OCI-M2 (cell line): ENCODE measurements at regions not wholly inside any gene's neighbourhood (a gene's known extent, or its start where the extent isn't known, plus 50 kb on each side); places are given as distances from the start of the nearest gene placed in this dataset.
A peak's percentile ranks its signal among the peaks of the same experiment; 100 is the strongest.

Experiments used
- DNase-seq: peaks from one replicate; lab custom pipeline; 2025; ENCODE audit not compliant: unreplicated experiment; lab: John Stamatoyannopoulos, UW

DNA sequence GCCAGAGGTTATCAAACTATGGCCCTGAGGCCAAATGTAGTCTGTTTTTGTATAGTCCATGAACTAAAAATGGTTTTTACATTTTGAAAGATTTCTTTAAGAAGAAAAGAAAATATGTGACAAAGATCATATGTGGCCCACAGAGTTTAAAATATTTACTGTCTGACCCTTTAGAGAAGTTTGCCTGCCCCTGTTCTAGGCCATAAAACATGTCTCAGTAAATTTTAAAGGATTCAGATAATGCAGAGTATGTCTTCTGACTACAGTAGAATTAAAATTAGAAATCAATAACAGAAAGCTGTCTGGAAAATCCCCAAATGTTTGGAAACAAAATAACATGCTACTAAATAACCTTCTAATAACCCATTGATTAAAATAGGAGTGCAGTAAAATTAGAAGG is 86.3 kb downstream of the KCNRG start:
- no peak for DNase-seq

GRCh38 chr13:50104493-50104892 is 89.2 kb downstream of the KCNRG start:
- DNase-seq, result no peak

- no peak for DNase-seq
Measured at GRCh38 chr13:50106559-50106958, 91.3 kb downstream of the KCNRG start.

- no peak for DNase-seq
Measured at GRCh38 chr13:50107205-50107604, 92.0 kb downstream of the KCNRG start.

- no peak for DNase-seq
Measured at GRCh38 chr13:50114961-50115360, 99.7 kb downstream of the KCNRG start.

DNA sequence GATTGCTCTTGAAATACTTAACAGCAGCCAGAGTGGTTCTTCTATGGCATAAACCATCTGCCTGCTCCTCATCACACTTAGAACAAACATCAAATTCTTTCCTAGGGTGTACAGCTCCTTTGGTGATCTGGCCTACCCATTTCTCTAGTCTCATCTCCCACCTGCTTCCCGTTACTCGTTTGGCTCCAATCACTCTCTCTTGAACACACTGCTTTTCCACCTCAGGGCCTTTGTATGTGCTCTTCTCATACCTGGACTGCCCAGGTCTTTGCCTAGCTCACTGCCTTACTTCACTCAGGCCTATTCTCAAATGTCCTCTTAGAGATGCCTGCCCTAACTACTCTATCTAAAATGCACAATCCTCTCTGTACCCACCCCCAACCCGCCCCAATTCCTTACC is 100.5 kb downstream of the KCNRG start:
- no peak for DNase-seq

GRCh38 chr13:50116430-50116973 is 101.3 kb downstream of the KCNRG start:
- no peak for DNase-seq

- DNase-seq, result no peak
Measured at GRCh38 chr13:50119591-50119990, 104.3 kb downstream of the KCNRG start.

DNA sequence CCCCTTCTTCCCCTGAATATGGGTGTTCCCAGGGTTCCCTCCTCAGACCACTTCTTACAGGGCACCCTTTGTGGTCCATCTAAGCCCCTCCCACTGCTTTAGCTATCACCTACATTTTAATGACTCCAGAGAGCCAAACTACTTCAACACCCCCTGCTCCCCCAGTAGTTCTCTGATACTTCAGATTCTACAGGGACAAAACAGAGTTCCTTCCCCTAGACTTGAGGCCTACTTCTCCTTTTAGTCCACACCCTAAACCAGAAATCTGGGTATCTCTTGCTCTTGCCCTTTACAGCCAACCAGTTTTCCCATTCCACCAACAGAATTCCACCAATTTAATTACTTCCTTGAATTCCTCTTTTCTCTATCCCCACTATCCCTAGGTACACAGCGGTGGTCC is 107.2 kb downstream of the KCNRG start:
- no peak for DNase-seq

- no peak for DNase-seq
Measured at GRCh38 chr13:50123002-50123401, 107.8 kb downstream of the KCNRG start.

DNA sequence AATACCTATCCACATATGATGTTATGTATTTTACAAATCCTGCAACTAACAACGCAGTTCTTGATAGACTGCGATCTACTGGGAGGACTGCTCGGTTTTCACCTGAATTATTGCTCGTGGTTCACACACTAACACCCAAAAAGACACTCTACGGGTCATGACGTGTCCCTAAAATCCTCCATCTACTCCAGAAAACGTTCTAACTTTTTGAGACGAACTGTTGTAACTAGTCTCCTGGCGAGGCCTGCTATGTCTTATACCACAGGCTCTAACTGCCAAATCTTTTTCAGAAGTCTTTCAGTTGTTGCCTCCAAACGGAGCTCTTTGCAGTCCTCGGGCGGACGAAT is 108.2 kb downstream of the KCNRG start:
- no peak for DNase-seq

- DNase-seq, result peak; percentile 29
Measured at GRCh38 chr13:50123862-50124535, 108.8 kb downstream of the KCNRG start.

DNA sequence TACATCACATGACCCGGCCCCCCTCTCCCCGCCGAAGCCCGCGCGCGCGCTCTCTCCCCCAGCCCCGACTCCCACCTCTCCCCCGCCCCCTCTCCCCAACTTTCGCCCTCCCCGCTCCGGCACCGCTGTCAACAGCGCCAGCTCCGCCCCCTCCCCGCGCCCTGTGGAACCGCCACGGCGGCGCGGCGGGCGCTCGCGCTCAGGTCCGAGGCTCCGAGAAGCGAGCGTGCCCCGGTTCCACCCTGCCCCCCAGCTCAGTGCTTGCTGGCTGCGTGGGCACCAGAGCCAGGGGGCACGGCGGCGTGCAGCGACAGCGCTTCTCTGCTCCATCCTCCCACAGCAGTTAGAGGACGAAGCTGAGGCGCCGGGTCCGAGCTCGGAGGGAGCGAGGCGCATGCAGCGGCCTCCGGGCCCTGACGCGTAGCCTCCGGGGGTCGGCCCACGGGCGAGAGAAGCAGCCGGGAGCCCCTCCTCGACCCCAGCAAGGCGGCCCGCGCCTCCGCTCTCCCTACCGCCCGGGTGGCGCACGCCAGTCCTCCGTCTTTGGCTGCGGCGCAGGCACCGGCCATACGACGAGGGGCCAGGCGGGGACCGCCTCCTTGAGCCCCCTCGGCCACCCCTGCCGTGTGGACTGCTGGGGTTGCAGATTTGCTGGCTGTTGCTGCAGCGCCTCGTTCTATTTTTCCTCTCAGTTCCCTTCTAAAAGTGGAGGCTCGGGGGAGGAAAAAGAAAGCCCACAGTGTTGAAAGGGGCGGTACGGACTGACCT is 109.5 kb downstream of the KCNRG start:
- DNase-seq, result no peak

GRCh38 chr13:50125304-50125553 is 110.0 kb downstream of the KCNRG start:
- no peak for DNase-seq

DNA sequence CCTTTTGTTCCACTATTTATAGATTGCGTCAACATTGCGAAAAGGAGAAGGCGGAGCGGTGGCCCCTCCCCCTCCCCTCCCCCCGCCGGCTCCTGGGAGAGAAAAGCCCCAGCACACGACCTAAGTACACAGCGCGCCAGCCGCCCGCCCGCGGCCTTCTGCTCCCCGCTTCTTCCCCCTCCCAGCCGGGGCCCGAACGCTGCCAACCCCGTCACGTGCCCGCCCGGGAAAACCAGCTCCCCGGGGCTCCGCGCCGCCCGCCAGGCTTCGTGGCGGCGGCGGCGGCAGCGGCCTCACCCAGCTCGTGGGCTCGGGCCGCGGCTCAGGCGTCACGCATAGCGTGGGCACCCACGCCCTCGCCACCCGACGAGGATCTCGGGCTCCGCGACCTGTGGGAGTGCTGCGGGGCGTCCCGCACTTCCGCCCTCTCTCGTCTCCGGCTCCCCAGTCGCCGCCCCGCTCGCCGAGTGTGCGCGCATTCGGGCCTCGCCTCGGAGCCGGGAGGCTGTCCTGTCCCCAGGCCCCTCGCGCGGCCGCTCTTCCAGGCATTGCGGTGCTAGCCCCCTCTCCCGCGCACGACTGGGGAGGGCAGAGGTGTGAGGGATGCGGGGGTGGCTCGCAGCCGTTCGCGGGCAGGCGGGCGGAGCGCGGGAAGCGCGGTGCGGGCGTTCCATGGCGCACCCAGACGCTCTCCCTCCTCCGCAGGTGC is 110.5 kb downstream of the KCNRG start:
- peak; percentile 9 for DNase-seq

- DNase-seq, result no peak
Measured at GRCh38 chr13:50126263-50126992, 111.2 kb downstream of the KCNRG start.

- DNase-seq, result no peak
Measured at GRCh38 chr13:50126993-50127725, 111.9 kb downstream of the KCNRG start.

GRCh38 chr13:50127726-50128291 is 112.6 kb downstream of the KCNRG start:
- no peak for DNase-seq

DNA sequence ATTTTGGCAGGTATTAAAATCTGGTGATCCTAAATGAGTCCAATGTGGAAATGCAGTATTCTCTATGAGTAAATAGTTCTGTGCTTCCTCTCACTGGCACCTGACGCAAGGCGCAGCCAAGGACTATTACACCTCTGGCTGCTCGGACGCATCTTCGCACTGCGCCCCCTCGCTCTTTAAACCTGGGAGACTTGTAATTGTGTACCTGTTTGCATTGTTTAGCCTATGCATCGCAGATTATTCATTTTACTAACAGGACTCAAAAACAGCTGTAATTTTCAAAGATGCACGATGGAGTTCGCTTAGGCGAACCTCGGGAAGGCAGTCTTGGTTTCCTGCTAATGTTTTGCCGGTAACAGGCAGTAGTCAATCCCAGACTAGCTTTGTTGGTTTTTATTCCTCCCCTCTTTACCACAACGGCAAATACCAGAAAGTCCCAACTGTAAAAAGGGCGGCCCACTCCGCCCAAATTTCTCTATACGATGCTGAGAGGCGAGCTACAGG is 113.2 kb downstream of the KCNRG start:
- DNase-seq, result no peak

DNA sequence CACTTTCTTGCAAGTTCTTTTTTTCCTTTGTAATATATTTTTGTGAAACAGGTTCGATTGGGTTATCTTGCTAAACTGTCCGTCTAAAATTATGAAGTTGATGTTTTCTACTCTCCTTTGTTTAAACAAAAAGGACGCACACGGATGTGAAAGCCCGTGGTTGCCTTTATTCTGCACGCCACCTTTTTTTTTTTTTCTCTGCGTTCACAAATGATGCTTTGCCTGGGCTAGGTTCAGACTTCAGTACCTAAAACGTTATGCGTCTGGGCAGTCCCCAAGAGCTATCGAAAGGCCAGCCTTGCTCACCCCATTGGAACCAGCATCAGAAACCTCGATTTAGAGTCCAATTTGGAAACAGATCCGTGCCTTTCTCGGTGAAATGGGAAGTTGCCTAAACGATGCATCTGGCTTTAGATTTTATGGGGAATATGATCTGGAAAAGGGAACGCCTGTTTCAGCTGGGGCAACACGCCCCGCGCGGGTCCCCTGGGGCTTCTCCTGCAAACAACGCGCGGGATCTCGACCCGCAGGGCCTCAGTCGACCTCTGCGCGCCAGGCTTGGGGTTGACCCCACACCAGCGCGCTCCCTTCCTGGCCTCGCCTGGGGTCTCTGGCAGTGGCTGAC is 113.9 kb downstream of the KCNRG start:
- DNase-seq, result no peak
